ENCODE measurements at regions not wholly inside any gene's neighbourhood (a gene's known extent, or its start where the extent isn't known, plus 50 kb on each side); places are given as distances from the start of the nearest gene placed in this dataset.

DNA sequence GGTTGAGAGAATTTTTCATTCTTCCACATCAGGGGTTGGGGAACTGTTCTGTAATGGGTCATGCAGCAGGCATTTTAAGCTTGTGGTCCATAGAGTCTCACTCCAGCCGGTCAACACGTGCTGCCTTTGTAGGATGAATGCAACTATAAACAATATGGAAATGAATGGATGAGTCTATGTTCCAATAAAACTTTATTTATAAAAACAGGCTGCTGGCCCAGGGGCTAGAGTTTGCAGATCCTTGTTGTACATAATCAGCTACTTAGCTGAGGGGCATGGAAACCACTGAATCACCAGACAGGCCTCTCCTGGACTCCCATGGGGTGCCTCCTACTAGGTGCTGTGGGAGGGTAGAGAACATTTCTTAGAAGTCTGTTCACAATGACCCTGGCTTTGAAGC lies 243.4 kb downstream of the BMP7 start:
- ChIA-PET CTCF (no interaction called here), POLR2A (no interaction called here)
- DNase-seq (ENCODE audit: low read depth) = no peak
- Histone ChIP-seq H3K27me3 (ENCODE audit: control insufficient read depth, insufficient read depth, low read length) (no peaks in the 10 kb centered on the region), H3K36me3 (ENCODE audit: control insufficient read depth, insufficient read depth, low read length) (no peaks in the 10 kb centered on the region), H3K4me3 (ENCODE audit: low read depth, low read length) (no peak overlapping the region)
- TF ChIP-seq, protein P1, sequence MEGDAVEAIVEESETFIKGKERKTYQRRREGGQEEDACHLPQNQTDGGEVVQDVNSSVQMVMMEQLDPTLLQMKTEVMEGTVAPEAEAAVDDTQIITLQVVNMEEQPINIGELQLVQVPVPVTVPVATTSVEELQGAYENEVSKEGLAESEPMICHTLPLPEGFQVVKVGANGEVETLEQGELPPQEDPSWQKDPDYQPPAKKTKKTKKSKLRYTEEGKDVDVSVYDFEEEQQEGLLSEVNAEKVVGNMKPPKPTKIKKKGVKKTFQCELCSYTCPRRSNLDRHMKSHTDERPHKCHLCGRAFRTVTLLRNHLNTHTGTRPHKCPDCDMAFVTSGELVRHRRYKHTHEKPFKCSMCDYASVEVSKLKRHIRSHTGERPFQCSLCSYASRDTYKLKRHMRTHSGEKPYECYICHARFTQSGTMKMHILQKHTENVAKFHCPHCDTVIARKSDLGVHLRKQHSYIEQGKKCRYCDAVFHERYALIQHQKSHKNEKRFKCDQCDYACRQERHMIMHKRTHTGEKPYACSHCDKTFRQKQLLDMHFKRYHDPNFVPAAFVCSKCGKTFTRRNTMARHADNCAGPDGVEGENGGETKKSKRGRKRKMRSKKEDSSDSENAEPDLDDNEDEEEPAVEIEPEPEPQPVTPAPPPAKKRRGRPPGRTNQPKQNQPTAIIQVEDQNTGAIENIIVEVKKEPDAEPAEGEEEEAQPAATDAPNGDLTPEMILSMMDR (IDR thresholded peaks at IDR 0.05; ENCODE audit: insufficient read depth, low read depth, low read length) = no peak

DNA sequence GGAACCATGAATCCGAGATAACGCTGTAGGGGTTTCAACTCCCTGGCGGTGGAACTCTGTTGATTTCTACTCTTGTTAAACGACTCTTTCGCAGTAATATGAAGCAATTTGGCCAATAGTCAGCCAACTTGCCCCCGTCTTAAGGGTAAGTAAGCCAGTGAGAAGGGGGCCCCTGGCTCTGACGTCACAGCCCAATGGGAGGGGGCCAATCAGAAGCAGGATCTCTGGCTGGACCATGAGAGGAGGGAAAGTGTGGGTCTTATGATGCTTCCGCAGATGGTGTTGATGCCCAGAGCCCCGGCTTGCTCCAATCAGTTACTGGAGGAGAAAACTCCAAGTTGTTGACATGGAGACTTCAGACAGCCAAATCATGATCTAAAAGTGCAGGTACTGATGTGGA lies 242.4 kb downstream of the BMP7 start:
- CTCF ChIA-PET = no interaction called here
- H3K36me3 ChIP-seq (ENCODE audit: control insufficient read depth, insufficient read depth, low read length) = no peaks in the 10 kb centered on the region
- no peaks in the 10 kb centered on the region for H3K27me3 ChIP-seq (ENCODE audit: control insufficient read depth, insufficient read depth, low read length)
- no peak for DNase-seq (ENCODE audit: low read depth)
- H3K4me3 ChIP-seq (ENCODE audit: low read depth, low read length) = no peak overlapping the region
- POLR2A ChIA-PET = no interaction called here
- TF ChIP-seq, protein P1 (IDR thresholded peaks at IDR 0.05; ENCODE audit: insufficient read depth, low read depth, low read length) = no peak

DNA sequence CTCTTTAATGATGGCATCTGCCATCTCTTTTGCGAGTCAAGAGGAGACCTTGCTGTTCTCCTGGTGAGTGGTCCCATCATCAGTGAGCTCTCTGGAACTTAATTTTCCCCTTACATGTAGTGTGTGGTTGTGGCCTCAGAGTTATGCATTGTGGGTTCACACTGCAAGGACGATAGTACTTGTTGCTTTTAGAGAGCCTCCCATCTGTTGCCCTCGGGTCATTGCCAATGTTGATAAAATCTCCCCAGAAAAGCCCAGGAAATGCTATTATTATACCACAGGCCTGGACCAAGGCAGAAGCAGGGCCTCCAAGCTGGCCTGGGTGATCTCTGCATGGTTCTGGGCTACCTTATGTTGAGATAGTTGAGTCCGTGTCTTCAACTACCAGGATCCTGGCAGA lies 241.6 kb downstream of the BMP7 start:
- CTCF ChIA-PET = interaction anchor here (0.9 to 1.2 kb wide), 2 partner anchors 16 to 19 kb away, joined by 3 read pairs; no protein-coding TSS in a partner anchor

DNA sequence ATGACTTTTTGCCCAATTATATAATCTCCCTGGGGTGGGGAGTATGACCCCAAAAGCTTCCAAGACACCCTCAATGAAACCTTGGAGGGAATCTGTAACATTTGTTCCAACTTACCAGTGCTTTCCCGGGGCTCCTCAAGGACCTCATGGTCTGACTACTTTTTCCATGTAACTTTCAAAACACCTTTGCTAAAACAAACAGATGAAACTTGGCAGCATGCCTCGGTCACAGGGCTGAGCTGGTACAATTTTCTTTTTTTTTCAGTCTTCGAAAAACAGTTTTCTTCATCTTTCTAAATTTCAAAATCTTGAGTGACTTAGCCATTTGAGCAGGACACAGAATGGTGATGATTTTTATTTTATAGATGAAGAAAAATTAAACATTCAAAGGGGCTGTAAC lies 241.2 kb downstream of the BMP7 start:
- TF ChIP-seq, protein P1 (IDR thresholded peaks at IDR 0.05; ENCODE audit: insufficient read depth, low read depth, low read length) = no peak
- H3K36me3 ChIP-seq (ENCODE audit: control insufficient read depth, insufficient read depth, low read length) = no peaks in the 10 kb centered on the region
- no peaks in the 10 kb centered on the region for H3K27me3 ChIP-seq (ENCODE audit: control insufficient read depth, insufficient read depth, low read length)
- ChIA-PET POLR2A (no interaction called here), CTCF (interaction anchor here (0.9 to 1.2 kb wide), 2 partner anchors 16 to 19 kb away, joined by 3 read pairs; no protein-coding TSS in a partner anchor)
- no peak for DNase-seq (ENCODE audit: low read depth)
- no peak overlapping the region for H3K4me3 ChIP-seq (ENCODE audit: low read depth, low read length)

More for the DNA sequence above, 241.6 kb downstream of the BMP7 start:
- TF ChIP-seq, protein P1 (IDR thresholded peaks at IDR 0.05; ENCODE audit: insufficient read depth, low read depth, low read length) = no peak
- POLR2A ChIA-PET = no interaction called here
- Histone ChIP-seq H3K27me3 (ENCODE audit: control insufficient read depth, insufficient read depth, low read length) (no peaks in the 10 kb centered on the region), H3K4me3 (ENCODE audit: low read depth, low read length) (no peak overlapping the region), H3K36me3 (ENCODE audit: control insufficient read depth, insufficient read depth, low read length) (no peaks in the 10 kb centered on the region)
- no peak for DNase-seq (ENCODE audit: low read depth)

DNA sequence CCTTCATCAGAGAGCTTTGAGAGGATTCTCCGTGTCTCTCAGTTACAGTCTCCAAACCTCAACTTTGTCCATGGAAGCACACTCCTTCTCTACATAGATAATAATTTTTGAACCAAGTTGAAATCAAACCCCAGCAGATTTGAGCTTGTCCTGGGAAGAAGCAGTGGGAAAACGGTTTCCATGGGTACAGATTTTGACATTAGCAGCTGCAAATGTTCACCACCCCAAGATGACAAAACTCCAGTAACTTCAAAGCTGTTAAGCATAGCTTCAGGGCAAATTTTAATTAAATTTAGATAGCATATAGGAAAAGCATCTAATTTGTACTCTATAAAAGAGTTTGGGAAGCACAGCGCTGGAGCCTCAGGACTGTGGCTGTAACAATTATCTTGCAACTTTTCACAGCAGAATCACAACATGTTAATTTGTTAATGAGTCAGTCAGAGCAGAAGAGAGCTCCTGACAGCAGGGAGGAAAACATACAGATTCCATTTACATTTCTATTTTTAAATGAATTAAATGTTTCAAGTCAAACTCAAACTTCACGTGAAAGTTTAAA lies 240.7 kb downstream of the BMP7 start:
- Histone ChIP-seq H3K4me3 (ENCODE audit: low read depth, low read length) (no peak overlapping the region), H3K27me3 (ENCODE audit: control insufficient read depth, insufficient read depth, low read length) (no peaks in the 10 kb centered on the region), H3K36me3 (ENCODE audit: control insufficient read depth, insufficient read depth, low read length) (no peaks in the 10 kb centered on the region)
- DNase-seq (ENCODE audit: low read depth) = no peak
- TF ChIP-seq, protein P1 (IDR thresholded peaks at IDR 0.05; ENCODE audit: insufficient read depth, low read depth, low read length) = no peak
- ChIA-PET CTCF (interaction anchor here (0.9 kb wide), 1 partner anchor 18 kb away, joined by 3 read pairs; no protein-coding TSS in a partner anchor), POLR2A (no interaction called here)
